DND-41 (cell line): ENCODE measurements at regions not wholly inside any gene's neighbourhood (a gene's known extent, or its start where the extent isn't known, plus 50 kb on each side); places are given as distances from the start of the nearest gene placed in this dataset.

Experiments
- ATAC-seq: fragments of 200-7000 bp; cut with Tn5 transposase; 3 replicates; pipeline ENCODE4 v1.9.1; 2021; ENCODE audit warnings: low read depth; ENCODE audit not compliant: insufficient read depth
- DNase-seq: peaks from one replicate; pipeline ENCODE4 v3.0.0-alpha.2; 2020
- H2AFZ ChIP-seq: 2 replicates; pipeline ENCODE4 v1.6.0; 2012; ENCODE audit warnings: low read depth, low read length
- H3K27ac ChIP-seq: 2 replicates; pipeline ENCODE4 v1.5.1; 2012; ENCODE audit warnings: low read length, inconsistent platforms
- H3K27me3 ChIP-seq: fragments of 200-600 bp; sonication (generic); 2 replicates; pipeline ENCODE4 v1.6.0; 2012; ENCODE audit warnings: low read length, mild to moderate bottlenecking, inconsistent platforms; ENCODE audit not compliant: insufficient read depth, poor library complexity
- H3K36me3 ChIP-seq: 2 replicates; pipeline ENCODE4 v1.5.1; 2012; ENCODE audit warnings: low read length, inconsistent platforms; ENCODE audit not compliant: insufficient read depth
- H3K4me1 ChIP-seq: 2 replicates; pipeline ENCODE4 v1.5.1; 2012; ENCODE audit warnings: mild to moderate bottlenecking, low read length; ENCODE audit not compliant: insufficient read depth
- H3K4me2 ChIP-seq: 2 replicates; pipeline ENCODE4 v1.6.0; 2012; ENCODE audit warnings: mild to moderate bottlenecking, moderate library complexity, low read length, inconsistent platforms; ENCODE audit not compliant: insufficient read depth
- H3K4me3 ChIP-seq, 2 experiments: fragments of 200-600 bp in 1 of 2; shearing (Covaris generic) in 1 of 2; 2 replicates each; pipeline ENCODE4 v1.5.1; 2012 to 2016; ENCODE audit warnings: inconsistent platforms in 2 of 2, low read length in 2 of 2, mild to moderate bottlenecking in 2 of 2, low read depth in 1 of 2, moderate library complexity in 1 of 2
- H3K79me2 ChIP-seq: 2 replicates; pipeline ENCODE4 v1.6.0; 2012; ENCODE audit warnings: low read length, inconsistent platforms; ENCODE audit not compliant: insufficient read depth
- H3K9ac ChIP-seq: 2 replicates; pipeline ENCODE4 v1.6.0; 2012; ENCODE audit warnings: low read depth, mild to moderate bottlenecking, inconsistent platforms, low read length, moderate library complexity
- H3K9me3 ChIP-seq: 2 replicates; pipeline ENCODE4 v1.5.1; 2012; ENCODE audit warnings: low read length, moderate library complexity, mild to moderate bottlenecking, inconsistent platforms; ENCODE audit not compliant: insufficient read depth, severe bottlenecking
- H4K20me1 ChIP-seq: 2 replicates; pipeline ENCODE4 v1.6.0; 2012; ENCODE audit warnings: low read length; ENCODE audit not compliant: insufficient read depth
- CTCF ChIP-seq: IDR thresholded peaks from 2 replicates; pipeline ENCODE4 v1.5.1; 2012; ENCODE audit warnings: borderline replicate concordance, low read length, moderate library complexity, mild to moderate bottlenecking; ENCODE audit not compliant: poor library complexity, severe bottlenecking; ENCODE audit errors: extremely low read depth
- EZH2 ChIP-seq: IDR thresholded peaks from 3 replicates; pipeline ENCODE4 v1.6.1; 2012; ENCODE audit warnings: borderline replicate concordance, low read depth, mild to moderate bottlenecking, moderate library complexity, low read length, inconsistent platforms; ENCODE audit not compliant: severe bottlenecking

GRCh38 chr12:82132390-82132789 is 225.8 kb downstream of the CCDC59 start:
- TF ChIP-seq EZH2 (no peak), CTCF (no peak)
- Histone ChIP-seq H3K4me3 (no peak overlapping the region), H3K36me3 (no peaks in the 10 kb centered on the region), H3K4me1 (no peaks in the 10 kb centered on the region), H3K79me2 (no peaks in the 10 kb centered on the region), H3K27ac (no peak overlapping the region), H3K4me2 (no peak overlapping the region), H3K9me3 (no peaks in the 10 kb centered on the region), H3K27me3 (no peaks in the 10 kb centered on the region), H4K20me1 (no peaks in the 10 kb centered on the region), H2AFZ (no peak overlapping the region), H3K9ac (no peak overlapping the region)
- DNase-seq (no peak), ATAC-seq (no peak)

GRCh38 chr12:82130762-82131161 is 227.4 kb downstream of the CCDC59 start:
- TF ChIP-seq CTCF (no peak), EZH2 (no peak)
- no peak overlapping the region for H3K4me2 ChIP-seq

GRCh38 chr12:82124711-82125380 is 233.3 kb downstream of the CCDC59 start:
- Histone ChIP-seq H3K27ac (no peak overlapping the region), H2AFZ (no peak overlapping the region), H3K79me2 (no peaks in the 10 kb centered on the region), H3K4me1 (no peaks in the 10 kb centered on the region), H3K36me3 (no peaks in the 10 kb centered on the region), H3K9ac (no peak overlapping the region), H3K4me2 (no peak overlapping the region), H3K9me3 (no peaks in the 10 kb centered on the region), H3K27me3 (no peaks in the 10 kb centered on the region), H3K4me3 (no peak overlapping the region), H4K20me1 (no peaks in the 10 kb centered on the region)
- ATAC-seq (no peak), DNase-seq (no peak)
- TF ChIP-seq EZH2: no peak
- TF ChIP-seq CTCF: no peak

More at GRCh38 chr12:82130762-82131161, 227.4 kb downstream of the CCDC59 start:
- Histone ChIP-seq H3K36me3 (no peaks in the 10 kb centered on the region), H3K27ac (no peak overlapping the region), H2AFZ (no peak overlapping the region), H3K9ac (no peak overlapping the region), H3K4me1 (no peaks in the 10 kb centered on the region), H3K79me2 (no peaks in the 10 kb centered on the region), H3K4me3 (no peak overlapping the region), H4K20me1 (no peaks in the 10 kb centered on the region), H3K27me3 (no peaks in the 10 kb centered on the region), H3K9me3 (no peaks in the 10 kb centered on the region)
- ATAC-seq: no peak
- DNase-seq: no peak
